ENCODE measurements at regions not wholly inside any gene's neighbourhood (a gene's known extent, or its start where the extent isn't known, plus 50 kb on each side); places are given as distances from the start of the nearest gene placed in this dataset.

DNA sequence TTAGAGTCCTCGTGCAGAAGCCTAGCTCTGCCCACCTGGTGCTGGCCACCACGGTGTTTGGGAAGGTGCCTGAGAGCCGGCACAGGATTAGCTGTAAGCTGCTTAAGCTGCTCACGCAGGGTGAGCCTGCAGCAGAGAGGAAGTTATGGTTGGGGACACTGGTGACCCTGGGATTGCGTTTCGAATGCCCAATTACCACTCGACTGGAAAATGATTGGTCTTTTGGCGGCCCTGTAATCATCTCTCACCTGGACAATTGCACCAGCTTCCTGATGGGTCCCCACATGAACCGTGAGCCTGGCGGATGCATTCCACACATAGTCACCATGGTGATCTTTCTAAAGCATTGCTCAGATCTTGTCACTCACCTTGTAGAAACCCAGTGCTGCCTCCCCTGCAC lies 442.3 kb upstream of the ZMIZ1 start:
- no peak for TF ChIP-seq ZNF274 (IDR thresholded peaks at IDR 0.05; ENCODE audit: low read depth, low read length)
- no peak for TF ChIP-seq YY1 (IDR thresholded peaks at IDR 0.05; ENCODE audit: insufficient read depth, insufficient read length)
- no peak for TF ChIP-seq SUZ12 (IDR thresholded peaks at IDR 0.05; ENCODE audit: extremely low read depth, insufficient read depth, insufficient read length)
